OCI-LY7 (cell line): ENCODE measurements at regions not wholly inside any gene's neighbourhood (a gene's known extent, or its start where the extent isn't known, plus 50 kb on each side); places are given as distances from the start of the nearest gene placed in this dataset.
A peak's percentile ranks its signal among the peaks of the same experiment; 100 is the strongest.
"Not testable (repeated sequence)": the region's sequence is repeated elsewhere in the genome, so short reads cannot be mapped to it uniquely, and the experiment has no call there.

Experiments used
- BruUV-seq: library from RNA; stranded (reverse); fragments of 400-500 nt; replicated peaks from 2 replicates; lab custom pipeline; 2021; lab: Mats Ljungman, UMichigan
- CTCF ChIA-PET: fragments of 300-600 bp; sonication (Branson Sonifier 250); formaldehyde crosslinking; loops from one replicate; lab custom pipeline; 2022; ENCODE audit warnings: antibody characterized with exemption; ENCODE audit not compliant: unreplicated experiment; lab: Charles Lee
- POLR2A ChIA-PET: fragments of 300-600 bp; sonication (Branson Sonifier 250); formaldehyde crosslinking; loops from one replicate; lab custom pipeline; 2022; ENCODE audit warnings: antibody characterized with exemption; lab: Charles Lee
- DNase-seq: peaks from one replicate; pipeline ENCODE4 v3.0.0-alpha.2; 2015; ENCODE audit warnings: low spot score
- H2AFZ ChIP-seq: fragments of 200-600 bp; sonication (generic), shearing (Covaris generic); 2 replicates; pipeline ENCODE4 v1.6.1; 2014; ENCODE audit warnings: mild to moderate bottlenecking, antibody characterized with exemption, low read length, moderate library complexity
- H3K27ac ChIP-seq: fragments of 200-600 bp; sonication (generic); 2 replicates; pipeline ENCODE4 v1.5.1; 2014; ENCODE audit warnings: mixed run types, low read depth, mild to moderate bottlenecking, moderate library complexity, low read length, inconsistent platforms; ENCODE audit not compliant: poor library complexity, severe bottlenecking
- H3K36me3 ChIP-seq: fragments of 200-600 bp; sonication (generic); 2 replicates; pipeline ENCODE4 v1.6.1; 2014; ENCODE audit warnings: mild to moderate bottlenecking, antibody characterized with exemption, low read length, moderate library complexity, mixed read lengths; ENCODE audit not compliant: insufficient read depth
- H3K4me1 ChIP-seq: fragments of 200-600 bp; sonication (generic); 2 replicates; pipeline ENCODE4 v1.5.1; 2014; ENCODE audit warnings: mild to moderate bottlenecking, low read length; ENCODE audit not compliant: insufficient read depth, poor library complexity, severe bottlenecking
- H3K4me2 ChIP-seq: fragments of 200-600 bp; sonication (generic); 2 replicates; pipeline ENCODE4 v1.6.1; 2014; ENCODE audit warnings: mild to moderate bottlenecking, low read length
- H3K4me3 ChIP-seq: fragments of 200-600 bp; sonication (generic); 2 replicates; pipeline ENCODE4 v1.5.1; 2014; ENCODE audit warnings: mild to moderate bottlenecking, low read depth, low read length; ENCODE audit not compliant: poor library complexity, severe bottlenecking
- H3K79me2 ChIP-seq: fragments of 200-600 bp; sonication (generic); 2 replicates; pipeline ENCODE4 v1.6.1; 2016; ENCODE audit warnings: low read depth, mild to moderate bottlenecking, low read length, moderate library complexity, mixed read lengths; ENCODE audit not compliant: insufficient read depth
- H3K9me2 ChIP-seq: fragments of 200-600 bp; sonication (generic); 2 replicates; pipeline ENCODE4 v1.6.1; 2016; ENCODE audit warnings: mild to moderate bottlenecking, low read length, mixed read lengths; ENCODE audit not compliant: insufficient read depth
- H3K9me3 ChIP-seq: fragments of 200-600 bp; sonication (generic); 2 replicates; pipeline ENCODE4 v1.6.1; 2014; ENCODE audit warnings: mild to moderate bottlenecking, mixed run types, low read length, mixed read lengths
- H4K20me1 ChIP-seq: fragments of 200-600 bp; sonication (generic); 2 replicates; pipeline ENCODE4 v1.6.1; 2014; ENCODE audit warnings: mild to moderate bottlenecking, antibody characterized with exemption, low read length, moderate library complexity, mixed read lengths; ENCODE audit not compliant: insufficient read depth
- CTCF ChIP-seq: fragments of 200-600 bp; sonication (generic); conservative IDR thresholded peaks from 2 replicates; pipeline ENCODE4 v1.5.1; 2014; ENCODE audit warnings: mild to moderate bottlenecking, antibody characterized with exemption, low read length, moderate library complexity, mixed read lengths
- EZH2phosphoT487 ChIP-seq: fragments of 200-600 bp; sonication (generic); IDR thresholded peaks from 2 replicates; pipeline ENCODE4 v1.6.1; 2018; ENCODE audit warnings: low read depth, borderline replicate concordance, mild to moderate bottlenecking, mixed run types, antibody characterized with exemption, low read length, moderate library complexity, mixed read lengths
- intact Hi-C: fragments of 100-400 bp; cut with micrococcal nuclease; formaldehyde crosslinking; loops from one replicate; pipeline ENCODE4 v1.10.0; 2022; ENCODE audit not compliant: unreplicated experiment

- H2AFZ ChIP-seq = no peak overlapping the region
- no peak overlapping the region for H3K27ac ChIP-seq
- no peak overlapping the region for H3K4me2 ChIP-seq
- H3K36me3 ChIP-seq = no peaks in the 10 kb centered on the region
- H3K9me3 ChIP-seq = no peaks in the 10 kb centered on the region
- no TSS peak for BruUV-seq
- TF ChIP-seq EZH2phosphoT487 (no peak), CTCF (no peak)
- CTCF ChIA-PET = no interaction called here
- H3K9me2 ChIP-seq = no peaks in the 10 kb centered on the region
- POLR2A ChIA-PET = interaction anchor here (0.7 kb wide), 1 partner anchor 1066 kb away, joined by 3 read pairs; no protein-coding TSS in a partner anchor
- no peaks in the 10 kb centered on the region for H3K79me2 ChIP-seq
- no peak for DNase-seq
- intact Hi-C loops = no loop called here
- H3K4me3 ChIP-seq = no peak overlapping the region
- no peaks in the 10 kb centered on the region for H4K20me1 ChIP-seq
- no peaks in the 10 kb centered on the region for H3K4me1 ChIP-seq
Observed at GRCh38 chr2:58595714-58596113, 354.6 kb upstream of the FANCL start.

GRCh38 chr2:58594762-58595161 is 353.6 kb upstream of the FANCL start:
- intact Hi-C loops = no loop called here
- H3K9me2 ChIP-seq = no peaks in the 10 kb centered on the region
- no peaks in the 10 kb centered on the region for H3K4me1 ChIP-seq
- H3K27ac ChIP-seq = no peak overlapping the region
- no peaks in the 10 kb centered on the region for H3K79me2 ChIP-seq
- no peak overlapping the region for H2AFZ ChIP-seq
- ChIA-PET POLR2A (interaction anchor here (0.7 kb wide), 1 partner anchor 1067 kb away, joined by 3 read pairs; no protein-coding TSS in a partner anchor), CTCF (no interaction called here)
- no peak overlapping the region for H3K4me3 ChIP-seq
- no peak for TF ChIP-seq EZH2phosphoT487
- TF ChIP-seq CTCF = no peak
- BruUV-seq = no TSS peak
- H3K4me2 ChIP-seq = no peak overlapping the region
- no peaks in the 10 kb centered on the region for H3K36me3 ChIP-seq
- DNase-seq = no peak
- H4K20me1 ChIP-seq = no peaks in the 10 kb centered on the region
- no peaks in the 10 kb centered on the region for H3K9me3 ChIP-seq

- H2AFZ ChIP-seq = no peak overlapping the region
- BruUV-seq = no TSS peak
- TF ChIP-seq EZH2phosphoT487 (no peak), CTCF (peak; percentile 30; the same call in 1 of the 2 replicates)
- no peak overlapping the region for H3K4me3 ChIP-seq
- no peak overlapping the region for H3K27ac ChIP-seq
- H3K4me1 ChIP-seq = no peaks in the 10 kb centered on the region
- peak; percentile 1 for DNase-seq
- no peaks in the 10 kb centered on the region for H4K20me1 ChIP-seq
- POLR2A ChIA-PET = interaction anchor here (0.7 kb wide), 1 partner anchor 344 kb away, joined by 3 read pairs; no protein-coding TSS in a partner anchor
- no peaks in the 10 kb centered on the region for H3K9me3 ChIP-seq
- H3K9me2 ChIP-seq = no peaks in the 10 kb centered on the region
- no peaks in the 10 kb centered on the region for H3K79me2 ChIP-seq
- CTCF ChIA-PET = no interaction called here
- no peak overlapping the region for H3K4me2 ChIP-seq
- no peaks in the 10 kb centered on the region for H3K36me3 ChIP-seq
- intact Hi-C loops = no loop called here
Observed at GRCh38 chr2:58594175-58594574, 353.1 kb upstream of the FANCL start.

DNA sequence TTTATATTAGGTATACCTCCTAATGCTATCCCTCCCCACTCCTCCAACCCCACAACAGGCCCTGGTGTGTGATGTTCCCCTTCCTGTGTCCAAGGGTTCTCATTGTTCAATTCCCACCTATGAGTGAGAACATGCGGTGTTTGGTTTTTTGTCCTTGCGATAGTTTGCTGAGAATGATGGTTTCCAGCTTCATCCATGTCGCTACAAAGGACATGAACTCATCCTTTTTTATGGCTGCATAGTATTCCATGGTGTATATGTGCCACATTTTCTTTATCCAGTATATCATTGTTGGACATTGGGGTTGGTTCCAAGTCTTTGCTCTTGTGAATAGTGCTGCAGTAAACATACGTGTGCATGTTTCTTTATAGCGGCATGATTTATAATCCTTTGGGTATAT is 345.1 kb upstream of the FANCL start:
- H3K4me3 ChIP-seq, CTCF ChIA-PET, H3K9me2 ChIP-seq, POLR2A ChIA-PET, H4K20me1 ChIP-seq, H3K4me2 ChIP-seq, DNase-seq, H3K79me2 ChIP-seq, H3K27ac ChIP-seq, H3K36me3 ChIP-seq, H3K9me3 ChIP-seq, H2AFZ ChIP-seq, BruUV-seq, H3K4me1 ChIP-seq, intact Hi-C loops: not testable (repeated sequence)
